Stimulated activated CD8-positive, alpha-beta memory T cell treated with anti-CD3 and anti-CD28 coated beads, Interleukin-15, amount 100 ng/mL, for 48 hours (primary cell): ENCODE measurements at regions not wholly inside any gene's neighbourhood (a gene's known extent, or its start where the extent isn't known, plus 50 kb on each side); places are given as distances from the start of the nearest gene placed in this dataset.

Experiments used
- DNase-seq, 2 donors: peaks; one replicate each; pipeline ENCODE4 v3.0.0-alpha.2; 2020; ENCODE audit warnings: low read depth in 2 of 2

DNA sequence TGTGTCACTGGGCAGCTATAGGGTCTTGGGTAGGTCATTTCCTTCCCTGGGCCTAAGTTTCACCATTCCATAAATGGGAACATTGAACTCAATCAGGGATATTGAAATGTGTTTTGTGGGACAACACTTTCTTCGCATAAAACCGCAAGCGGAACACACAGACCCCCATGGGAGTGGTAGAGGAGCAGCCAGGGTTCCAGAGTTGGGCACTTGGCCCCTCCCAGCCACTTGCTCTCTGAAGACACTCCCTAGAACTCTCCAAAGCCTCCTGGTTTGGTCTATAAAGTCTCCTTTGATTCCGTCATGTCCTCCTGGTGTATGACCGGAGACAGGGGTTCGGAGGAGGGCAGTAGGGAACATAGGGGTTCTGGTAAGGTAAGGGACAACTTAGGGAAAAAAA, 271.7 kb downstream of the UACA start:
- DNase-seq, result no peak

DNA sequence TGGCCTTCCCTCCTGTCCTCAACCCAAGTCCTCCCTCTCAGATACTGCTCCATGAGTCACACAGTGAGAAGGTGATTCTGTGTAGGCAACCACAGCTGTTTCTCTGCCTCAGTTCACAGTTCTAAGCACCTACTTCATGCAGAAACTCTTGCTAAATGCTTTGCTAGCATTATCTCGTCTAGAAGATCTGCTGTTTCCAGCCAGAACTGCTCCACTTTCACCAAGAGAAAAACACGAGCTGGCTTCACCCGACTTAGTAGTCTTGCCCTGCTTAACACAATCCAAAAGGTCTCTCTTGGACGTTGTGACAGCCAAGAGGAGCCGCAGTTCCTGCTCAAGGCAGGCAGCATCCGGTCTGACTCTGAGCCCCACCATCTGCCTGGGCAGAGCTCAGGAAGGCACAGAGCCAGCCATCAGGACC, 272.1 kb downstream of the UACA start:
- no peak for DNase-seq

DNA sequence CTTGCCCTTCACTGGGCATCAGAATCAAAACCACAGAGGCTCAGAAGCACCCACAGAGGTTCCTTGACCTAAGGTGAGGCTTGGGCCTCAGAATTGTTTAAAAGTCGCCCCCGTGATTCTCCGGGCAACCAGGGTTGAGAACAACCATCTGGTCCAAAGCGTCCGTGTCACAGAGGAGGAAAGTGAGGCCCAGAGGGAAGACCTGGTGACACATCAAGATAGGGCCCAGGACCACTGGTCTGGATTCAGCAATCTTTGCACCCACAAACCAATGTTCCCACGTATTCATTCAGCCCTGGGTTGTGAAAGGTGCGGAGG, 272.6 kb downstream of the UACA start:
- DNase-seq, result no peak

DNA sequence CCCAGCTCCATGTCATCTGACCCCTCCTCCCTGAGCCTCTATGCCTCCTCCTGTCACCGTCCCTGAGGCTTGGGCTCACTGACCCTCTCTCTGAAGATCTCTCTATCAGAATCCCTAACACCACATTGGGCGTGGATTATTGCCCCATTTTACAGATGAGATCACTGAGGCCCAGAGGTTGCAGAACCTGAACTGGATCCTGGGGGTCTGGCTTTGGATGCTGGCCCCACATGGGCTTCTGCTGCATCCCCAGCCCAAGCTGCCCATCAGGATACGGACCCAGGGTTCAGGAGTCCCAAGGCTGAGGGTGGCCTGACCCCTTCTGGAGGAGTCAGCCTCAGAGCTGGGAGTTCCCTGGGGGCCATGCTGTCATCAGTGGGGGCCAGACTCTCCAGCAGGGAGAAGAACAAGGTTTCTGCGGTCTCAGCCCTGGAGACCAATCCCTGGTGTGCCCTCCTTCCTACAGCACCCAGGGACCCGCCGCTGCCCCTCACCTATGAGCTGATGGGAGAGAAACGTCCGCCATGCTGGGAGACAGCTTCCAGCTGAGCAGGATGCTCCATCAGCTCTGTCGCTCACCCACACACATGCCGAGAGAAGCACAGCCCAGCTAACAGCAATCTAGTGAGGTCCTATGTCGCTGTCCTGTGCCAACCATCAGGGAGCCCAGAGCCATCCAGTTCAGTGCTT, 273.1 kb downstream of the UACA start:
- no peak for DNase-seq

DNA sequence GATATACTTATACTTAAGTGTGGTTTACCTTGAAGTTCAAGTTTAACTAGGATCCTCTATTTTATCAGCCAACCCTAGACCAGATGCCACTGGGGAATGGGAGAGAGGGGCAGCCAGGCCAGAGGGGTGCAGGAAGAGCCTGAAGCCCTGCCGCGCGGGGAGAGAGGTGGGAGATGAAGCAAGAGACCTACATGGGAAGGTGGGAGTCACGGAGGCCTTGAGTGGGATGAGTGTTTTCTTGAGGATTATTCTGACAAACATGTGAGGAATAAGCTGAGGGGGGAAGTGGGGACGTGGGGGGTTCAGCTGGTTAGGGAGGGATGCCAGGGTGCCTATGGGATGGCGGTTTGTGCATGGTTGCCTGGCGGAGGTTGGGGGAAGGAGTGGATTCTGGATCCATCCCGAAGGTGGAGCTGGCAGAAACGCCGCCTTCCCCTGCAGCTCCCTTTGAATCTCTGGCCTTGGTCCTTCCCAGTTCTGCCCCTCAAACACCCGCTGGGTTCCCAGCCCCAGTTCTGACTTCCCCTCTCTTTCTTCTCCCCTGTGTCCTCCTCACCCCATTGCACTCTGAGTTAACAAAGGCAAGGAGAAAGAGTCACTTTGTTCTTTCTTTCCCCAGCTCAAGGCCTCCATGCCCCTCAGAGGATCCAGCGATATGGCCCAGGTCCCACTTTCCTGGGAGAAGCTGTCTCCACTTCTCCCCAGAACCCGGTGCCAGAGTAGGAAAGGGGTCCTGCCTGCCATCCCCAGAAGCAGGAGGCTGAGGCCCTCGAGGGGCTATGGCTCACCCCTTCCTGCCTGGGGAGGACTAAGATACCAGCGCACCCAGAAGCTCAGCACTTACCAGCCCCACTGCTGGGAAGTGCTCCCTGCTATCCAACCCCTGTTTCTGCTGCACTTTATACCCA, 274.2 kb downstream of the UACA start:
- DNase-seq, result no peak

DNA sequence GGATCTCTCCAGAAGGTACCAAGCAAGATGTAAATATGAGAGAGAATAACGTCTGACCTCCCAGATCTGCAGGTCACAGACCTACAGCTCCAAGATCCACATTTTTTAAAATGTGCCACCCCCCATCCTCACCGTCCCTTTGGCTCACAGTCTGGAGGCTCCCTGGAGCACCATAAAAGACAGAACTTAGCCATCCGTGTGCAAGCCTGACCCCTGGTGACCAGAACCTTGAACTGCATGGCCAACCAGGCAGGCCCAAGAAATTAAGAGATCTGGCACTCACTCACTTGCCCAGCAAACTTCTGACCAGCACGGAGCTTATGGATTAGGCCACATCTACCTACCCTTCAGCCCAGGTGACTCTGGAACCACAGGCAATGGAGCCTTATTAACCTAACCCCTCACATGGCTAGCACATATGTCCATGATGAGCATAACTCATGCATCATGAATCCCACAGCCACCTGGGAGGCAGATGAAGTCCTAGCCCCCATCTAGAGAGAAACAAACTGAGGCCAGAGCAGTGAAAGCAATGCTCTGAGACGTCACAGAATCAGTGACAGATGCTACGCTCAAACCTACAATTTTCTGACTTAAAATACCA, 275.3 kb downstream of the UACA start:
- peak; percentile 49 to 56 for DNase-seq

DNA sequence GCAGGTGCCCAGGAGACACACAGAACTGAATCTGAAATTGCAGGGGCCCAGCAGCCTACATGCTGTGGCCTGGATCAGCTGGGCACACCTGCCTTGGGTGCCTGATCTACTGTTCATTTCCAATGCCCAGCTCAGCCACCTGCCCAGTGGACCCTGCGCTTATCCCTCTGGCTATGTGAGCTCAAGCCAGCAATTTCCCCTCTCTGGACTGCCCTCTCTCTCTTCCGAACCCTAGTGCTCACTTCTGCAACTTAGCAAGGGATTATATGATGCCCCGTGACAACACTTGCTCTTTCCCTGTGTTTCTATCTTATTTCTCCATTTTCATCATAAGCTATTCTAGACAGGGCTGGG, 276.0 kb downstream of the UACA start:
- DNase-seq, result no peak

DNA sequence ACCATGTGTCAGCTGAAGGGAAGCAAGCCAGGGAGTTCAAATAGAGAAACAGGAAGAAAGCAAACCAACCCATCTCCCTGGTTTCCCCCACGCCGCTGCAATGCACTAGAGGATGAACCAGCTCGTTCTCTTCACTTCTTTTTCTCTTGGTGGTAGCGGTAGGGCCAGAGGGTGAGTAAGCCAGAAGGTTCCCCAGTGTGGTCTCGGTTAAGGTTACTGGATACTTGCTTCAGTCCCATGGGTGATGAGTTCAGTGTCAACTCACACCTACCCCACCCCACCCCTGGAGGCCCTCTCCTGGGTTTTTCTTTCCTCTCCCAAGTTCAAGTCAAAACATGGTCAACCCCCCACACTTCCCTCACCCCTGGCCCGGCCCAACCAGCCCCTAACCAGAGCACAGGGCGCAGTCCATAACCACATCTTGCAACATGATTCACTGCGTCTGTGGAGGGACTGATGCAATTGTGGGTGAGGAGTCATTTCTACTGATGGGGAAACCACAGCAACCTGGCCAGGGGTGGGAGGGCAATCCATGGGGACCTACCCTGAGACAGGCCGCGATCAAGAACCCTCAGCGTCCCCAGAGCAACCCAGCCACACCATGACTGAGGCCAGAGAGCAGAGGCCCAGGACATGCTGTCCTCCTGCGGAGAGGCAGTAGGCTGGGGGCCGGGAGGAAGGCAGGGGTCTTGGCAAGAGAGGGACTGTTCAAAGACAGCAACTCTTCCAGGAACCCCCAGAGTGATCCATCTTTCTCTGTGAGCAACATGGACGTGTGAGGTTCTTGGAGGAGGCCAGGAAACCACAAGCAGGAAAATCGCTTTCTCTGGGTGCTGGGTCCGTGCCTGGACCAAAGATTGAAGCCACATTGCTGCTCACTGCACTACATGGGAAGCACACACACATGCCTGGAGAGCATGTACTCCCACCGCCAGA, 276.6 kb downstream of the UACA start:
- peak; percentile 86 to 90 for DNase-seq

DNA sequence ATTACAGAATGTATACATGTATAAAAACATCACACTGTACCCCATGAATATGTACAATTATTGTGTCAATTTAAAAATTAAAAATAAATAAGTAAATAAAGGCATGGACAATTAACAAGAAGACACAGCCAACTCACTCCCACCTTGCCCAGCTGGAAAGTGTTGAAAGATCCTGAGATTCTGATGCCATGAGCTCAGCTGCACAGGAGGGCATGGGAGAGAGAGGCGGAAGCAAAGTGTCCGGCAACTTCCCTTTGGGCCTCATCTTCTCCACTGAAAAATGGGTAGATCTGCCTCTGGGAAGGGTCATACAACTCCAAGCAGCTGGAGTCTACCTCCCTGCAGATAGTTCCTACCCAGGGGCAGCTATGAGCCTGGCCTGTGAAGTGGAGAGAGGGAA, 277.3 kb downstream of the UACA start:
- no peak for DNase-seq

DNA sequence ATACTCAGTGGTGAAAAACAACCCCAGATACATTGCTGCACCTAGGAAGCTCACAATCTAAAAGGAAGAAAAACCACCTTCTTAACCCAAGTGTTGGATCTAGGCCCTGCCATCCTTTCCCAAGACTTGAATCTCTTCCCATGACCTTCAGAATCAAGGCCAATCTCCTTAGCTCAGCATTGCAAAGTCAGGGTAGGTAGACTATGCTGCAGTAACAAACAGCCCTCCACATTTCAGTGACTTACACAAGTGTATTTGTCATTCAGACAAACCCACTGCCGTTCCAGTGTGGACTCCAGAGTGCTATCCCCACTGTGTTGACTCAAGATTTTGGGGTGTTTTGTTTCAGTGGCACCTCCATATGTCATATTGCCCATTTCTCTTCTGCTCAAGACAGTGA, 278.4 kb downstream of the UACA start:
- no peak for DNase-seq

DNA sequence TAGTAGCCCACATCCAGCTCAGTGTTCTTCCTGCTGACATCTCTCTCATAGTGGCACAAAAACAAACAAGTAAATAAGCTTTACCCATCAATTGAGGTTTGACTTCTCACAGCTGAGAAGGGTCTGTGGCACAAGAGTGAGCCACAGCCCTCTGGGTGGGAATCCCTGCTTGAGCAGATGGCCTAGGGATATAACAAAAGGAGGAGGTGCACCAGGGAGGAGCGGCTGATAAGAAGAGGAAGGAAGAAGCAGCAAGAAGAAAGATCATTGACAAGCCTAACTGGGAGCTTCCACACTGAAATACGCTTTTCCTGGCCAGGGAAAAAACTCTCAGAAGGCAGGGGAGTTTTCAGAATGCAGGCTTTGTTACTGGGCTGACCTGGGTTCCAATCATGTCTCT, 279.8 kb downstream of the UACA start:
- no peak for DNase-seq

DNA sequence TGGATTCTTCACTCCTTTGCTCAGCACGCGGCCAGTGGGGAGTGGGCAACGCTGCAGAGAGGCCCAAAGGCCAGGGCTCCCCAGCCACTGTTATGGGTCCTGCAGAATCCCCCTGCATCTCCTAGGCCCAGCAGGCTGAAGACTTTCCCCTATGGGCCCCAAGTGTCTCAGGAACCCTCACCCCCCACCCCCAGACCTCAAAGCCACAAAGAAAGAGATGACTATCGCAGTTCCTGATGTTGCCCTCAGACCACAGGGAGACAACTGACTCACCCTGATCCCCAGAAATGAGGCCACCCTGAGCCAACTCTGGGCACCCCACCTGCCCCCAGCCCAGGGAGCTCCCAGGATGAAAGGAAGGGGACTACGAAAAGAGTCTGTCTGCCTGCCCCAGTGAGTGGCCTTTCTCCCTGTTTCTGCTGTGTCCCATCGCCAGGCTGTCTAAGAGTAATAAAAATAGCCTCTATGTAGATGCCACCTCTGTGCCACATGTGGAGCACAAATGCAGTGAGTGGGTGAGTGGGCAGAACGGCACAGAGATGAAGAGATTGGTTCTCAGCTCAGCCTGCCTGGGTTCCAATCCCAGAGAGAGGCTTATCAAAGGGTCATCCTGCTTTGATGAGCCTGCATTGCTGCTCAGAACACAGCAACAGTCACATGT, 283.0 kb downstream of the UACA start:
- peak; percentile 69 to 70 for DNase-seq

DNA sequence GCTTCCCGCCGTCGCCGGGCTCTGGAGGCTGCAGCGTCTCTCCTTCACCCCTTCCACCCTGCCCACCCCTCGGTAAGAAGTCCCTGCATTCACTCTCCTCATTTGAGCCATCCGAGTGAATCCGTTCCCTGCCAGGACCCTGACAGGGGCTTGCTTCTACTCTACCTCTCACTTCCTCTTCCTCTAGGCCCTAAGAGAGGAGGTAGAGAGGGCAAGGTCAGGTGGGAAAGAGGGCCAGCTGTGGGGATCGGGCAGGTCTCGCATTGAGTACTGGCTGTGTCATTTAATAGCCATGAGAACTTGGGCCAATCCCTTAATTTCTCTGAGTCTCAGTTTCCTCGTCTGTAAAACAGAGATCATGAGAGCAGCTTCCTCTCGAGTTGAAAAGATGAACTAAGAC, 283.6 kb downstream of the UACA start:
- no peak for DNase-seq

DNA sequence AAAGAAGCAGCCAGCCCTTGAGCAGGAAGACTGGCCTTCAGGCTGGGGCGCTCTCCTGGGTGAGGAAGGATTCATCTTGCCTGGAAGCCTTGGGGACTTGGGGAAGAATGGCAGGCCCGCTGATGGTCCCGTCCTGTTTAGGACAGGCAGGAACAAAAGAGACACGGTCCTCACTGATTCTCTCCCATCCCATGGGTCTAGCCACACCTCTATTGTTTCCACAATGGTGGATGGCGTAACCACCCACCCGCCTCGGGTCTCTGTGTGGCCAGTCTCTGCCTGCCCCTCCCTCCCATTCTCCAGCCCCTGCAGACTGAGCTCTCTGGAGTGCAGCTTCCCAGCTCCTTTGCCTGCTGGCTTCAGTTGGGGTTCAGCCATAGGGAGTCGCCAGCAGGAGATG, 284.3 kb downstream of the UACA start:
- DNase-seq, result no peak

DNA sequence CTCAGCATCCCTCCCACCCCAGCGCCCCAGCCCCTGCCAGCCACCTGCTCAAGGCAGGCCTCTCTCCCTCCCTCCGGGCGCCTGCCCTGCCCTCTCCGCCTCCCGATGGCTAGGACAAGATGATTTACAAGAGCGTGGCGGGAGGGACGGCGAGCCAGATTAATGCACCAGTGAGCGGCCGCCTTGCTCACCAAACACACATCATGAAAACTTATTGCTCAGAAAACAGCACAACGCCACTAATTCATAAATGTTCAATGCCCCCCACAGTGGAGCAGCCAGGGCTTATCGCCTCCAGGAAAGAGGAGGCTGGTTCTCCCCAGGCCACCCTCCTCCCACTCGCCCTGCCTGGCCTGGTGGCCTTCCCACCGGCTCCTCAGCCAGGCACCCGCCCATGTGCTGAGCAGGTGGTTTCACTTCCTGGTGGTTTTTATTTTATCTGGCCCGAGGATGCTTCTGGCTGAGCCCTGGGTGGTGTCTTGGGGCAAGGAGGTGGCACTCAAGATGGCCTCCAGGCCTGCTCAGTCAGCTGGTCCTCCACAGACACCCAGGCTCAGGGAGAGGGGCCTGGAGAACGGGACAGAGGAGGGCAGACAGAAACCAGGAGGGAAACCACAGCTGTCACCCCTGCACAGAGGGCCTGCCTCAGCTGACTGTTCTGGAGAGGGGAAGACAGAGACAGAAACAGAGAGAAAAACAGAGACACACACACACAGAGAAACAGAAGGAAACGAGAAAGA, 284.9 kb downstream of the UACA start:
- no peak for DNase-seq

DNA sequence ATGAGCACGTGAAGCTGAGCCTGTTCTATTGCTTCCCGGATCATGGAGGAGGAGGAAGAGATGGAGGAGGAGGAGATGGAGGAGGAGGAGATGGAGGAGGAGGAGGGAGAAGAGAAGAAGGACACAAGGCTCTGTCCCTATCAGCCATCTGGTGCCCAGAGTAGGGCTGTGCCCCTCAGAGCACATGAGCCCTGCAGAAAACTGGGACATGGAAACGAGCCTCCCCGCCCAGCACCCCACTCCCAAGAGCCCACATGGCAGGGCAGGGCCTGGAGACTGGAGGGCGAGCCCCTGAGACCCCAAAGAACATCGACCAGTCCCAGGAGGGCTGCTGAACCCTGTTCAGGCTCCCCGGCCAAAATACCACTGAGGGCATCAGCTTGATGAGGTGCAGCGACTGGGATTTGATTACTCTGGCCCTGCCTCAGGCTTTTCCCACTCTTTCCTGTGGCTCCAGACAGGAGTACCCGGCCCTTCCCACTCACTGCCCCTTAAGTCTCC, 285.6 kb downstream of the UACA start:
- no peak for DNase-seq

DNA sequence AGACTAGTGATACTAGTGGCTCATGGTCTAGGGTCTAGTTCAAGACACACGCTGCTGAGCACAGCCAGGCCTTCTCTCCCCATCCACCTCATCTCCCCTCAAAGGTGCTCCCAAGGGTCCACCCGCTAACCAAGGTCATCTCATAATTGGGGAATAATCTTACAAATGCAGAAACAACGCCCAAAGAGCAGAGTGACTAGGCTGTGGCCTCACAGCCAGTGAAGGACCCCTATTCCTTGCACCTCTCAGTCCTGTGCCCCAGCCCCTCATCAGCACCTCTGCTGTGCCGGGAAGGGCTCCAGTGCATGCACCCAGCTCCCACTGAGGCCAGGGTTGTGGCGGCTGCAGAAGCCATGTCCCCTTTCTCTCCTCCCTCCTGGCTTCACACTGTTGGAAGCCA, 286.9 kb downstream of the UACA start:
- DNase-seq, result no peak

DNA sequence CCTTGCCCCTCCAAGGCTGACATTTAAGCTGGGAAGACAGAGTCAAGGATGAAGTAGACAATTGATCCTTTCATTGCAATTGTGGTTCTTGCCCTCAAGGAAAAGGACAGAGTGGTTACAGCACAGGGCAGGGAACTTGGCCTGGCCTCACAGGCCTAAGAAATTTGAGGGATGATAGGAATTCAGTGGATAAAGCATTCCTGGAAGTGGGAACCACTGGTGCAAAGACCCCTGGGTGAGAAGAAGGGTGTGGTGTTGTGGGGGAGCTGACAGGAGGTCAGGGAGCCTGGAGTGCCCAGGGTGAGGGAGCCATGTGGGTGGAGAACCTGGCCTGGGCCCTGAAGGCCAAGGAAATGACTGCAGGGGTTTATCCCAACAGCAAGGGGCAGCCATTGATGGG, 287.4 kb downstream of the UACA start:
- no peak for DNase-seq

DNA sequence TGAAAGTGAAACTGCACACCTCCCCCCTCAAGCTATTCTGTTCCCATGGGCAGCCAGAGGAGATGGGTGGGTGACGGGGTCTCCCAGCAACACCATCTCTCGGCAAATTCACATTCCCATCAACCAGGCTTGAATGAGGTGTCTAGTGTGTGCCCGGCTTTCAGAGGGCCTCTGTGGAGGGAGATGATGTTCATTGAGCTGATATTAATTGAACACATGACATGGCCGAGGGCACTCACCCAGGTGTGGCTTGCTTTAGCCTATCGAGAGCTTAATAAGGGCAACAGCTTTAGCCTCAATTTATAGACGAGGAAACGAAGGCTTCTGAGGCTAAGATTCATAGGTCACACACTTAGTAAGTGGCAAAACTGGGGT, 288.0 kb downstream of the UACA start:
- no peak for DNase-seq
